HG02678 (cell line): ENCODE measurements at regions not wholly inside any gene's neighbourhood (a gene's known extent, or its start where the extent isn't known, plus 50 kb on each side); places are given as distances from the start of the nearest gene placed in this dataset.

Experiments
- ATAC-seq: cut with Tn5 transposase; IDR thresholded peaks from one replicate; pipeline ENCODE4 v1.9.1; 2021; ENCODE audit warnings: mild to moderate bottlenecking, moderate library complexity; ENCODE audit not compliant: unreplicated experiment

GRCh38 chr1:98221923-98222322 is 301.1 kb upstream of the DPYD start:
- ATAC-seq = no peak

DNA sequence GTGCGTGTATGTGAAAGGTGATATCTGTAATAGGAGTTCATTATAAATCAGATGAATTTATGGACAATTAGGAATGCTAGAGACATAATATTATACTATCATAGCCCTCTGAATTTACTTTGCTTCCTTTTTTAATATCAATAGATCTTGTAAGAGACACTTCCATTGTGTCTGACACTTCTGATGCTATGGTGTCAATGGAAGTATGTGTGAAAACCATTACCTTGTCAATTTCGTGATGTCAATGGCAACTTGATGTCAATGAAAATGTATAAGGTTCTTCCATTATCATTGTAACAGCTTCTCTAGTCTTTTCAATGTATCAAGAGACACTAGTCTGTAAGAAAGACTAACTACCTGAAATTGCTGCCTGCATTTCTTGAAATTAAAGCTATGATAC is 296.8 kb upstream of the DPYD start:
- no peak for ATAC-seq

- no peak for ATAC-seq
These were observed 295.5 kb upstream of the DPYD start for GRCh38 chr1:98216304-98216703.

DNA sequence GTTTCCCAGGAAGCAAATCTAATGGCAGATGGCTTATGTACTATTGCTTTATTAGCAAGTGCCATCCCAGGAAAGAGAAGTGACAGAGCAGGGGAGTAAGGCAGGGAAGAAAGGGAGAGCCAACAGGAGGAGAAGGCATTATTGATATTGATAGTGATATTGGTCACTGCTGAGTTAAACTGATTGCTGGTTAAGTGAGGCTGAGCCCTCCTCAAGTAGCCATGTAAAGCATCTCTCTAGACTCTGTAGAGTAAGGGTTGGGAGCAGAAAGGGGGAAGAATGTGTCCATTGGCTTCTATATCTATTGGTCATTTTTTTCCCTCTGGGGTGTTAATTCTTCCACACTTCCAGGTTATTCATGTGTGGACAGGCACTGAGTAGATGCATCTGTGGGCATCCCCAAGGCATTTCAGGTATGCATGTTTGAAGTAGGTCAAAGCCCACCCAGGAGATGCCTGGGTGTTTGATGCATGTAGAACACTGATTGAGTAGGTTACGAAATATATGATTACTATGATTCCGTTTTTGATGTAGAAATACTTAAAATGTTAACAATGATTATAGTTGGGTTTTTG is 290.5 kb upstream of the DPYD start:
- ATAC-seq = no peak

GRCh38 chr1:98210563-98210962 is 289.7 kb upstream of the DPYD start:
- ATAC-seq = no peak

DNA sequence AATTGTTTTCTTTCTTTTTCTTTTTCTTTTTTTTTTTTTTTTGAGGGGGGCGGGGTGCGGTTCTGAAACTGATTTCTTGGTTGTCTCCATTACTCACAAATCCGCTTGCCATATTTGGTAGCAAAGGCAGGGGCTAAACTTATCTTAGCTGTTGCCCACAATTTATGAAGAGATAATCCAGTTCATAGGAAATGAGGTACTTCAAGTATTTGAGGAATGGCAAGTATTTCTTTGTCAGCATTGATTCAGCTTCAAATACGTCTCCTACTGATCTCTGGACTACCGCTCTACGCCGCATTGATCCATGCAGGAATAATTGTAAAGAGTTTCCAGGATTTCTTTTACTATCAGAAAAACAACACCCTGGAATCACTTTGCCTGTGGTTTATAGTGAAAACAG is 289.2 kb upstream of the DPYD start:
- ATAC-seq = no peak

GRCh38 chr1:98205291-98206017 is 284.6 kb upstream of the DPYD start:
- ATAC-seq = no peak

DNA sequence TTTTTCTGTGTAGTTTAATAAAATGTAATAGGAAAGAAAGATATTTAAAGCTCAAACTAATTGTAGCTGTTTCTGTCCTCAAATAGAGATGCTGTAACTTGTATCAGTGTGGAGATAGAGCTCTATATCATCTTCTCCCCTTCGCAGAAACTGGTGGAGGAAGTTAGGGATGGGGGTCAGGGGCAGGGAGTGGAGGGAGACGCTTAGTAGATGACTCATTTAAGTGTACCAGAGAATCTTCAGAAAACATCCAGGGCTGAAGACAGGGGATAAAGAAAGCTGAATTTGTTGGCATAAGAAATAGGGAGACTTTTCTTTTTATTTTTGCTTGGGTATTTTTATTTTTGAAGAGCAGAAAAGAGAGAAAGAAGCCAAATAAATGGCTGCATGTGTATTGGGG is 282.6 kb upstream of the DPYD start:
- ATAC-seq = no peak

GRCh38 chr1:98201666-98202081 is 280.8 kb upstream of the DPYD start:
- ATAC-seq = no peak

GRCh38 chr1:98197356-98197755 is 276.5 kb upstream of the DPYD start:
- no peak for ATAC-seq

- no peak for ATAC-seq
These were observed 275.2 kb upstream of the DPYD start for GRCh38 chr1:98196012-98196411.

GRCh38 chr1:98188774-98189173 is 267.9 kb upstream of the DPYD start:
- no peak for ATAC-seq

DNA sequence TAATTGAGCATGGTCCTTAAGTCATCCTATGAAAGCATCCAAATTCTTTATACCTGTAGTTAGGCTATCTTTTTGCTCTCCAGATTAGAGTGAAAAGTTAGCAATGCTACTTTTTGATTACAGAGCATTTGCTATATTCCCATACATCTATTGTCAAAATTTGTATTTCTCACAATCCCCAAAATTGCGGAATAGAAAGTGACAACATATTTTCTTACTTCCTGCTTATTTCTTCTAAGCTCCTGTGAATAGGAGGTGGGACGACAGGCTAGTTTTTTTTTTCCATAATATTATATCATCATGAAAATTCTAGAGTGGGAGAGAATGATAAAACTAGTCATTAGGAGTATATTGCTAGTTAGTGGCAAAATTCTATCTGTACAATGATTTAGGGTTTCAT is 264.0 kb upstream of the DPYD start:
- no peak for ATAC-seq

GRCh38 chr1:98181036-98181764 is 260.4 kb upstream of the DPYD start:
- ATAC-seq = no peak

GRCh38 chr1:98179151-98179773 is 258.4 kb upstream of the DPYD start:
- ATAC-seq = no peak

DNA sequence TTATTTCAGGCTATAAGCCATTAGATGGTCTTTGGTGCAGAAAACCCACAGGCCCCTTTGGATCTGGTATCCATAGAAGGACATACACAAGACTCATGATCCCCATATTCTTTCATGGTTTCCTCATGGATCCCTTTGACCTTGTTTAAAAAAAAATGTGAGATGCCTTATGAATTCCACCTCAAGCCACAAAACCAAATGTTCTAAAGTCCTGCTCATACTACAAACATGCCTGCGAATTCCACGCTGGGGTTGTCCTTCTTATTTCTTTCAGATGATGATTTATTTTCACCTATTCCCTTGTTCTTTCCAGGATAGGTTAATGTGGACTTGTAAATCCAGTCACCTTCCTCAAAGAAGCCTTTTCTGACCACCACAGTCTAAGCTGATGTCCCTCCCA is 256.9 kb upstream of the DPYD start:
- no peak for ATAC-seq

GRCh38 chr1:98176936-98177335 is 256.1 kb upstream of the DPYD start:
- no peak for ATAC-seq

- no peak for ATAC-seq
These were observed 255.6 kb upstream of the DPYD start for GRCh38 chr1:98176414-98176813.

DNA sequence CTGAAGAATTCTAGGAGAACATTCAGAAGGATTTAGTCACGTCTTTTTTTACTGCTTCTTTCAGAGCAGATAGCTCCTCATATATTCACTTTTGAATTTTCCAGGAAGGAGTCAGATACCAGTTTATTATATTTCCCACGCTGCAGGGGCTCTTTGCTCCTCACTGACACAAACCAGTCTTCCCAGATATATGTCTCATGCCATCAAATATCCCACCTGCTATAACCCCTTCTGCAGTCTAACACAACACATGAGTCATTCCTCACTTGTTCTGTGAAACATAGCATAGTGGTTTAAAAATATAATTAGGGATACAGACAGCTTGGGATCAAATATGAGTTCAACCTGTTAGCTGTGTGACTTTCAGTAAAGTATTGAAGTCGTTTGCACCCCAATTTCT is 251.7 kb upstream of the DPYD start:
- ATAC-seq = no peak

GRCh38 chr1:98172022-98172421 is 251.2 kb upstream of the DPYD start:
- no peak for ATAC-seq

GRCh38 chr1:98164509-98164908 is 243.7 kb upstream of the DPYD start:
- no peak for ATAC-seq
